ENCODE measurements at regions not wholly inside any gene's neighbourhood (a gene's known extent, or its start where the extent isn't known, plus 50 kb on each side); places are given as distances from the start of the nearest gene placed in this dataset.

DNA sequence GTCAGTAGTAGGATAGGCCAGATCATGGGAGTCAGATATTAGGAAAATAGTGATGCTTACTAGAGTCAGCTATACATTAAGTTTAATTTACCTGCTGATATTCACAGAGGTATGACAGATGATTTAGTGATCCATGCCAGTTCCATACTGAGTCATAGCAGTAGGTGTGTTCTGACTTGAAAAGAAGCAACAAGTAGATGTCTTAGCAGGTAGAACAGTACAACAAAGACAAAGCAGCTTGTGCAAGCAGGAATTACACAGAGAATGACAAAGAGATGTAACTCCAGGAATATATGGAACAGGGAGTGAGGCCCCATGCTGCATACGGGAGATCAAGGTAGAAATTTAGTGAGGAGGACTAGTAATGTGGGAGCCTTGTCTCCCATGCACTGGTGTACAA lies 556.9 kb downstream of the SLC16A7 start:
- Histone ChIP-seq H4K20me1 (ENCODE audit: insufficient read depth) (no peaks in the 10 kb centered on the region), H3K9me3 (ENCODE audit: control insufficient read depth in 1 of 2, insufficient read depth in 1 of 2, low read depth in 1 of 2, low read length in 2 of 2) (no peaks in the 10 kb centered on the region), H3K27me3 (ENCODE audit: insufficient read depth, low read length) (no peaks in the 10 kb centered on the region), H3K9me2 (ENCODE audit: insufficient read depth) (no peaks in the 10 kb centered on the region), H3K79me2 (ENCODE audit: insufficient read depth, low read length) (no peaks in the 10 kb centered on the region), H3K9ac (ENCODE audit: low read length) (no peak overlapping the region), H3K27ac (ENCODE audit: low read depth, low read length) (no peak overlapping the region), H3K4me1 (ENCODE audit: control insufficient read depth in 1 of 2, insufficient read depth in 2 of 2, low read length in 2 of 2) (peaks cover 0 to 11% of the 10 kb centered on the region in 2 experiments; a peak in 3 of 4 replicates), H3K36me3 (ENCODE audit: control insufficient read depth in 1 of 2, insufficient read depth in 2 of 2, low read length in 2 of 2) (no peaks in the 10 kb centered on the region), H2AFZ (ENCODE audit: low read depth, low read length, poor library complexity, severe bottlenecking) (no peak overlapping the region), H3K4me2 (ENCODE audit: low read length) (no peak overlapping the region), H3K4me3 (replicated peaks in 1 of 2; ENCODE audit: low read depth in 1 of 2, low read length in 2 of 2) (no peak overlapping the region)
- intact Hi-C loops (cut with micrococcal nuclease) = no loop called here
- no TSS peak for BruUV-seq (replicated peaks)
- ChIA-PET RAD21 (ENCODE audit: low non-redundant PET in 1 of 2, low total read pairs in 2 of 2, uncharacterized antibody in 2 of 2, unreplicated experiment in 2 of 2) (no interaction called here), POLR2A (no interaction called here), CTCF (no interaction called here)
- no peak for DNase-seq (ENCODE audit: low read depth, low spot score)
- no peak for ATAC-seq
- TF ChIP-seq CBX3 (IDR thresholded peaks at IDR 0.05; ENCODE audit: low read depth) (no peak), SIN3A (IDR thresholded peaks at IDR 0.05; ENCODE audit: low read depth) (no peak), YY1 (IDR thresholded peaks at IDR 0.05; ENCODE audit: extremely low read depth, insufficient replicate concordance, low read depth, low read length) (no peak), ATF3 (IDR thresholded peaks at IDR 0.05) (no peak), POLR2AphosphoS5 (IDR thresholded peaks at IDR 0.05; ENCODE audit: low read depth, low read length) (no peak), FOSL1 (IDR thresholded peaks at IDR 0.05; ENCODE audit: low read depth) (no peak), EGR1 (IDR thresholded peaks at IDR 0.05; ENCODE audit: low read depth) (no peak), JUND (IDR thresholded peaks at IDR 0.05) (no peak), ZFX (IDR thresholded peaks at IDR 0.05) (no peak), ELF1 (IDR thresholded peaks at IDR 0.05; ENCODE audit: borderline replicate concordance, low read depth) (no peak)

DNA sequence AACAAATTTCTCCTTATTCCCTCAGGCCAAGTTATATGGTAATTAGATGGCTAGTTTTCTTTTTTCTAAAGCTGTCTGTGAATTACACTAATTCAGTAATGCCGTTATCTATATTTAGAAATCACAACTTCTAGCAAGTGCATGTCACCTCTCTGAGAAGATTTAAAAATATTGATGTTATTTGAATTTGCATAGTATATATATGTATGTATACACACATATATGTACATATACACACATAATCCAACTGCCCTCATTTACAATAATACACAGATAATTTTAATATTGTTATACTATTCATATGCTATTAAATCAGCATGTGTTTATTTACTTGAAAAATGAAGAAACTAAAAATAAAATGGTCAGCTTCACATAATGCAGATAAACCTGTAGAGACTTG lies 563.9 kb downstream of the SLC16A7 start:
- POLR2A ChIA-PET = no interaction called here
- DNase-seq (ENCODE audit: low read depth, low spot score) (no peak), ATAC-seq (no peak)
- 0 out of 2 replicates have a peak, but pooled peaks cover 5% of the 10 kb centered on the region for H3K9me2 ChIP-seq (ENCODE audit: insufficient read depth)
- no peaks in the 10 kb centered on the region for H3K36me3 ChIP-seq (ENCODE audit: control insufficient read depth in 1 of 2, insufficient read depth in 2 of 2, low read length in 2 of 2)
- H3K27ac ChIP-seq (ENCODE audit: low read depth, low read length) = no peak overlapping the region
- intact Hi-C loops (cut with micrococcal nuclease) = no loop called here
- no peaks in the 10 kb centered on the region for H3K9me3 ChIP-seq (ENCODE audit: control insufficient read depth in 1 of 2, insufficient read depth in 1 of 2, low read depth in 1 of 2, low read length in 2 of 2)
- H2AFZ ChIP-seq (ENCODE audit: low read depth, low read length, poor library complexity, severe bottlenecking) = no peak overlapping the region
- no peak overlapping the region for H3K4me2 ChIP-seq (ENCODE audit: low read length)
- RAD21 ChIA-PET (ENCODE audit: low non-redundant PET in 1 of 2, low total read pairs in 2 of 2, uncharacterized antibody in 2 of 2, unreplicated experiment in 2 of 2) = no interaction called here
- CTCF ChIA-PET = no interaction called here
- H3K4me3 ChIP-seq (replicated peaks in 1 of 2; ENCODE audit: low read depth in 1 of 2, low read length in 2 of 2) = no peak overlapping the region
- H3K79me2 ChIP-seq (ENCODE audit: insufficient read depth, low read length) = no peaks in the 10 kb centered on the region
- H3K4me1 ChIP-seq (ENCODE audit: control insufficient read depth in 1 of 2, insufficient read depth in 2 of 2, low read length in 2 of 2) = no peaks in the 10 kb centered on the region
- no peak overlapping the region for H3K9ac ChIP-seq (ENCODE audit: low read length)
- H4K20me1 ChIP-seq (ENCODE audit: insufficient read depth) = no peaks in the 10 kb centered on the region
- BruUV-seq (replicated peaks) = no TSS peak
- H3K27me3 ChIP-seq (ENCODE audit: insufficient read depth, low read length) = no peaks in the 10 kb centered on the region
- TF ChIP-seq RAD21 (IDR thresholded peaks at IDR 0.05; ENCODE audit: low read depth) = no peak
- no peak for TF ChIP-seq SP1 (IDR thresholded peaks at IDR 0.05; ENCODE audit: low read depth)
